ENCODE measurements at regions not wholly inside any gene's neighbourhood (a gene's known extent, or its start where the extent isn't known, plus 50 kb on each side); places are given as distances from the start of the nearest gene placed in this dataset.
A peak's percentile ranks its signal among the peaks of the same experiment; 100 is the strongest.

GRCh38 chr6:134866563-134866962 is 83.3 kb downstream of the ALDH8A1 start:
- DNase-seq (ENCODE audit: low read depth), result no peak

- DNase-seq (ENCODE audit: low read depth), result no peak
Measured at GRCh38 chr6:134864558-134864957, 85.3 kb downstream of the ALDH8A1 start.

- no peak for DNase-seq (ENCODE audit: low read depth)
Measured at GRCh38 chr6:134863763-134864510, 86.0 kb downstream of the ALDH8A1 start.

- no peak for DNase-seq (ENCODE audit: low read depth)
Measured at GRCh38 chr6:134854366-134854765, 95.5 kb downstream of the ALDH8A1 start.

- DNase-seq (ENCODE audit: low read depth), result no peak
Measured at GRCh38 chr6:134853111-134854055, 96.5 kb downstream of the ALDH8A1 start.

- no peak for DNase-seq (ENCODE audit: low read depth)
Measured at GRCh38 chr6:134851548-134851947, 98.4 kb downstream of the ALDH8A1 start.

- DNase-seq (ENCODE audit: low read depth), result no peak
Measured at GRCh38 chr6:134850721-134851305, 99.1 kb downstream of the ALDH8A1 start.

GRCh38 chr6:134849920-134850447 is 99.9 kb downstream of the ALDH8A1 start:
- DNase-seq (ENCODE audit: low read depth), result no peak

- no peak for DNase-seq (ENCODE audit: low read depth)
Measured at GRCh38 chr6:134848076-134848475, 101.8 kb downstream of the ALDH8A1 start.

GRCh38 chr6:134846865-134847264 is 103.0 kb downstream of the ALDH8A1 start:
- no peak for DNase-seq (ENCODE audit: low read depth)

GRCh38 chr6:134846031-134846430 is 103.9 kb downstream of the ALDH8A1 start:
- no peak for DNase-seq (ENCODE audit: low read depth)

GRCh38 chr6:134844120-134844519 is 105.8 kb downstream of the ALDH8A1 start:
- DNase-seq (ENCODE audit: low read depth), result no peak

- DNase-seq (ENCODE audit: low read depth), result no peak
Measured at GRCh38 chr6:134840086-134840867, 109.6 kb downstream of the ALDH8A1 start.

GRCh38 chr6:134835993-134836392 is 113.9 kb downstream of the ALDH8A1 start:
- no peak for DNase-seq (ENCODE audit: low read depth)

GRCh38 chr6:134830940-134831339 is 119.0 kb downstream of the ALDH8A1 start:
- DNase-seq (ENCODE audit: low read depth), result no peak

GRCh38 chr6:134830194-134830593 is 119.7 kb downstream of the ALDH8A1 start:
- DNase-seq (ENCODE audit: low read depth), result no peak

- no peak for DNase-seq (ENCODE audit: low read depth)
Measured at GRCh38 chr6:134828641-134829040, 121.3 kb downstream of the ALDH8A1 start.

GRCh38 chr6:134826889-134827737 is 122.8 kb downstream of the ALDH8A1 start:
- DNase-seq (ENCODE audit: low read depth), result no peak

GRCh38 chr6:134823710-134824034 is 126.2 kb downstream of the ALDH8A1 start:
- DNase-seq (ENCODE audit: low read depth), result no peak

- DNase-seq (ENCODE audit: low read depth), result peak; percentile 0
Measured at GRCh38 chr6:134822920-134823709, 126.8 kb downstream of the ALDH8A1 start.

Measured in activated T-cell treated with anti-CD3 and anti-CD28 coated beads for 48 hours (primary cell).